Activated CD4-positive, alpha-beta memory T cell treated with anti-CD3 and anti-CD28 coated beads, Interleukin-2, amount 10 ng/mL, durations not matched to agents 7 days and 5 days (primary cell): ENCODE measurements at regions not wholly inside any gene's neighbourhood (a gene's known extent, or its start where the extent isn't known, plus 50 kb on each side); places are given as distances from the start of the nearest gene placed in this dataset.
"Not testable (repeated sequence)": the region's sequence is repeated elsewhere in the genome, so short reads cannot be mapped to it uniquely, and the experiment has no call there.

Experiments
- CTCF ChIA-PET: fragments of 350-600 bp; sonication (Branson Sonifier 250); formaldehyde crosslinking; loops from one replicate; lab custom pipeline; 2021; ENCODE audit warnings: antibody characterized with exemption, inconsistent platforms; lab: Charles Lee
- POLR2A ChIA-PET: fragments of 350-600 bp; sonication (Branson Sonifier 250); formaldehyde crosslinking; loops from one replicate; lab custom pipeline; 2021; ENCODE audit warnings: antibody characterized with exemption; lab: Charles Lee
- DNase-seq: peaks from one replicate; pipeline ENCODE4 v3.0.0-alpha.2; 2020
- H3K27ac Mint-ChIP-seq: one replicate; pipeline ENCODE4 v1.8.0; 2021; ENCODE audit warnings: mild to moderate bottlenecking, mixed read lengths
- H3K27me3 Mint-ChIP-seq: one replicate; pipeline ENCODE4 v1.8.0; 2021; ENCODE audit warnings: mixed read lengths
- H3K36me3 Mint-ChIP-seq: one replicate; pipeline ENCODE4 v1.8.0; 2021; ENCODE audit warnings: low read depth, mixed read lengths
- H3K4me1 Mint-ChIP-seq: one replicate; pipeline ENCODE4 v1.8.0; 2021; ENCODE audit warnings: mixed read lengths
- H3K4me3 Mint-ChIP-seq: one replicate; pipeline ENCODE4 v1.8.0; 2021; ENCODE audit warnings: mild to moderate bottlenecking, mixed read lengths
- H3K9me3 Mint-ChIP-seq: one replicate; pipeline ENCODE4 v1.8.0; 2021; ENCODE audit warnings: mixed read lengths

- ChIA-PET POLR2A (no interaction called here), CTCF (no interaction called here)
Measured at GRCh38 chr1:38775175-38775845, 84.3 kb downstream of the RRAGC start.

GRCh38 chr1:38773483-38773882 is 86.1 kb downstream of the RRAGC start:
- Mint-ChIP-seq H3K4me3 (no peak overlapping the region), H3K36me3 (no peaks in the 10 kb centered on the region), H3K27ac (no peak overlapping the region), H3K4me1 (no peaks in the 10 kb centered on the region), H3K9me3 (no peaks in the 10 kb centered on the region), H3K27me3 (peaks cover 18% of the 10 kb centered on the region)
- ChIA-PET POLR2A (no interaction called here), CTCF (no interaction called here)
- no peak for DNase-seq

More at GRCh38 chr1:38775175-38775845, 84.3 kb downstream of the RRAGC start:
- no peak for DNase-seq
- no peaks in the 10 kb centered on the region for H3K36me3 Mint-ChIP-seq
- no peak overlapping the region for H3K4me3 Mint-ChIP-seq
- peaks cover 18% of the 10 kb centered on the region for H3K27me3 Mint-ChIP-seq
- H3K27ac Mint-ChIP-seq, result no peak overlapping the region
- H3K9me3 Mint-ChIP-seq, result no peaks in the 10 kb centered on the region
- no peaks in the 10 kb centered on the region for H3K4me1 Mint-ChIP-seq

DNA sequence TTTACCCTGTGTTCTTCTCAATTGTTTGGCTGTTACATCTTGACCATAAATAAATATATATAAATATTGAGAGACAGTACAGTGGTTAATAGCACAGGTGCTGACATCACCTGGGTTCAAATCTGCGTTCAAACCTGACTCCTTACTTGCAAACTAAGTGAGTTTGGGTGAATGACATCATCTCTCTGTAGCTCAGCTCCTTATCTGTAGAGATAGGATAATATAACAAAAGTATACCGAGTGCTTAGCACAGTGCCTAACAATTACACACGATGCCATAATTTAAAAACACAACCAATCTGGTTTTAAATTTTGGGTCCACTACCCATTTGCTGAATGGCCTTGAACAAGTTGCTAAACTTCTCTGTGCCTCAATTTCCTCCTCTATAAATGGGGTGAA is 86.6 kb downstream of the RRAGC start:
- Mint-ChIP-seq H3K27ac (no peak overlapping the region), H3K4me3 (no peak overlapping the region), H3K4me1 (no peaks in the 10 kb centered on the region), H3K36me3 (no peaks in the 10 kb centered on the region), H3K9me3 (no peaks in the 10 kb centered on the region), H3K27me3 (peaks cover 22% of the 10 kb centered on the region)
- CTCF ChIA-PET, result no interaction called here
- DNase-seq, result no peak
- POLR2A ChIA-PET, result no interaction called here

DNA sequence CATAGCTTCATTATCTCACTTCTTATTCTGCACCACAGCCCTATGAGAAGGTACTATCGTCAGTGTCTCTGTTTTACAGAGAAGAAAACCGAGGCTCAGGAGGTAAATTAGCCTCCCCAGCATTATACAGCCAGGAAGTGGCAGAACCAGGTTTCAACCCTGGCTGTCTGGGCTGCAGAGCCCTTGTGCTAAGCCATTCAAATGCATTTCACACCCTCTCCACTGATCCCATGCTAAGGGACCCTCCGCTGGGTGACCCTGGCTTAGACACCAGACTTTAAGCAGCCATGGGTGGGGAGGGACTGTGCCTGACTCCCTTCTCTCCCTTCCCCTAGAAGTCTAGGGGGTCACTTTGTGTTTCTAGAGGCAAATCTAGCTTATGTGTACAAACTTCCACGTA is 87.5 kb downstream of the RRAGC start:
- no peaks in the 10 kb centered on the region for H3K9me3 Mint-ChIP-seq

DNA sequence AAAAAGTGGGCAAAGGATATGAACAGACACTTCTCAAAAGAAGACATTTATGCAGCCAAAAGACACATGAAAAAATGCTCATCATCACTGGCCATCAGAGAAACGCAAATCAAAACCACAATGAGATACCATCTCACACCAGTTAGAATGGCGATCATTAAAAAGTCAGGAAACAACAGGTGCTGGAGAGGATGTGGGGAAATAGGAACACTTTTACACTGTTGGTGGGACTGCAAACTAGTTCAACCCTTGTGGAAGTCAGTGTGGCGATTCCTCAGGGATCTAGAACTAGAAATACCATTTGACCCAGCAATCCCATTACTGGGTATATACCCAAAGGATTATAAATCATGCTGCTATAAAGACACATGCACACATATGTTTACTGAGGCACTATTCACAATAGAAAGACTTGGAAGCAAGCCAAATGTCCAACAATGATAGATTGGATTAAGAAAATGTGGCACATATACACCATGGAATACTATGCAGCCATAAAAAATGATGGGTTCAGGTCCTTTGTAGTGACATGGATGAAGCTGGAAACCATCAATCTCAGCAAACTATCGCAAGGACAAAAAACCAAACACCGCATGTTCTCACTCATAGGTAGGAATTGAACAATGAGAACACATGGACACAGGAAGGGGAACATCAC is 88.9 kb downstream of the RRAGC start:
- CTCF ChIA-PET, result not testable (repeated sequence)

More for the DNA sequence above, 87.5 kb downstream of the RRAGC start:
- Mint-ChIP-seq H3K27me3 (peaks cover 20% of the 10 kb centered on the region), H3K4me3 (no peak overlapping the region), H3K27ac (no peak overlapping the region), H3K36me3 (no peaks in the 10 kb centered on the region), H3K4me1 (no peaks in the 10 kb centered on the region)
- POLR2A ChIA-PET, result no interaction called here
- CTCF ChIA-PET, result no interaction called here
- no peak for DNase-seq

GRCh38 chr1:38766125-38766524 is 93.4 kb downstream of the RRAGC start:
- no peaks in the 10 kb centered on the region for H3K36me3 Mint-ChIP-seq
- POLR2A ChIA-PET, result no interaction called here
- CTCF ChIA-PET, result no interaction called here
- H3K27ac Mint-ChIP-seq, result no peak overlapping the region
- no peak for DNase-seq
- H3K4me3 Mint-ChIP-seq, result no peak overlapping the region
- no peaks in the 10 kb centered on the region for H3K4me1 Mint-ChIP-seq
- H3K9me3 Mint-ChIP-seq, result no peaks in the 10 kb centered on the region
- H3K27me3 Mint-ChIP-seq, result peaks cover 21% of the 10 kb centered on the region

More for the DNA sequence above, 88.9 kb downstream of the RRAGC start:
- DNase-seq, H3K9me3 Mint-ChIP-seq, H3K27ac Mint-ChIP-seq, H3K4me1 Mint-ChIP-seq, POLR2A ChIA-PET, H3K36me3 Mint-ChIP-seq, H3K4me3 Mint-ChIP-seq: not testable (repeated sequence)
- H3K27me3 Mint-ChIP-seq, result peaks cover 19% of the 10 kb centered on the region

DNA sequence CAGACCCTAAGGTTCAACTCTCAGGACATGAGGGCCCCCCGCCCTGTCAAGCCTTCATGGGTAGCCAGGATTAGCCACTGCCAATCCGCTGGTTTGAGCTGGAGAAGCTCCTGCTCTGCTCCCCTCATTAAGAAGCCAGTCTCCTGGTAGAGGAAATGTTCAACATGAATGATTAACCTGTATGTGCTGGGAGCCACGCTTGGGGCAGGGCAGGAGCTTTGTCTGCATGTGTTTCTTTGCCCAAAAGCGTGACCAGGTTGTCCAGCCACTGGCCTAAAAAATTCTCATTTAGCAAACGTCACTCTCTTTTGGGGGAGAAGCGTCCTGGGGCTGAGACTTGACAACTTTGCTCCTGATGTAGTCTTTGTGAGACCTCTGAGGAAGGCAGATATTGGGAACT is 96.5 kb downstream of the RRAGC start:
- H3K36me3 Mint-ChIP-seq, result no peaks in the 10 kb centered on the region
- H3K9me3 Mint-ChIP-seq, result no peaks in the 10 kb centered on the region
- no peak for DNase-seq
- H3K27me3 Mint-ChIP-seq, result peaks cover 23% of the 10 kb centered on the region
- CTCF ChIA-PET, result no interaction called here
- POLR2A ChIA-PET, result no interaction called here
- H3K4me3 Mint-ChIP-seq, result no peak overlapping the region
- H3K27ac Mint-ChIP-seq, result no peak overlapping the region
- no peaks in the 10 kb centered on the region for H3K4me1 Mint-ChIP-seq

DNA sequence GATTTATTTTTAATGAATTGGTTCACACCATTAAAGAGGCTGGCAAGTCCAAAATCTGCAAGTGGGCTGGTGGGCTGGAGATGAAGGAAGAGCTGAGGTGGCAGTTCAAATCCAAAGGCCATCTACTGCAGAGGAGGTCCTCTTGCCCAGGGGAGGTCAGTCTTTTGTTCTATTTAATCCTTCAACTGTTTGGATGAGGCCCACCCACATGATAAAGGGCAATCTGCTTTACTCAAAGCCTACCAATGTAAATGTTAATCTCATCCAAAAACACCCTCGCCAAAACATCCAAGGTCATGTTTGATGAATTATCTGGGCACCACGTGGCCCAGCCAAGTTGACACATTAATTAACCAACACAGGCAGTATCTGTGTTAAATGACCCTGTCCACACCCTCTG is 99.0 kb downstream of the RRAGC start:
- Mint-ChIP-seq H3K4me1 (no peaks in the 10 kb centered on the region), H3K27me3 (peaks cover 28% of the 10 kb centered on the region), H3K27ac (no peak overlapping the region), H3K36me3 (no peaks in the 10 kb centered on the region), H3K9me3 (no peaks in the 10 kb centered on the region), H3K4me3 (no peak overlapping the region)
- POLR2A ChIA-PET, result no interaction called here
- no peak for DNase-seq
- CTCF ChIA-PET, result no interaction called here

DNA sequence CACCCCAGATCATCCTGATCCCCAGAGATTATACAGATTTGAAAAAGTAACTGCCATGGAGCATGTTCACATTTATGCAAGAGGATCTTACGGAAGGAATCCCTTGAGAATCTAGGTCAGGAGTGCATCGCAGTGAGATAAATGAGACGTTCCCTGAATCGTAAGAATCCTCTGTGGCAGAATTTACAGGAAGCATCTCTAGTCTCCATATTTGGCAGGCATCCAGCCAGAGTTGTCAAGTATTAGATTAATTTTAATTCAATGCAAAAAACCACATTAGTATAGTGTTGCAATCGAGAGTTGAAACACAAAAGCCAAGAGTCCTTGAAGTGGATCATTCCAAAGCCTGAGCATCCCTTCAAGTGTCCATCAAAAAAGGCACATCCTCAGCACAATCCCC is 100.8 kb downstream of the RRAGC start:
- H3K4me1 Mint-ChIP-seq, result no peaks in the 10 kb centered on the region
- no peak overlapping the region for H3K4me3 Mint-ChIP-seq
- POLR2A ChIA-PET, result no interaction called here
- H3K27ac Mint-ChIP-seq, result no peak overlapping the region
- no peaks in the 10 kb centered on the region for H3K9me3 Mint-ChIP-seq
- no peak for DNase-seq
- no peaks in the 10 kb centered on the region for H3K36me3 Mint-ChIP-seq
- peaks cover 27% of the 10 kb centered on the region for H3K27me3 Mint-ChIP-seq
- CTCF ChIA-PET, result no interaction called here

- DNase-seq, result no peak
- ChIA-PET CTCF (no interaction called here), POLR2A (no interaction called here)
- Mint-ChIP-seq H3K36me3 (peaks cover 4% of the 10 kb centered on the region), H3K4me1 (peaks cover 26% of the 10 kb centered on the region), H3K27me3 (peaks cover 13% of the 10 kb centered on the region), H3K4me3 (peak overlapping the region; percentile 46), H3K9me3 (peaks cover 5% of the 10 kb centered on the region), H3K27ac (peak overlapping the region; percentile 73)
Measured at GRCh38 chr1:38746941-38747600, 112.5 kb downstream of the RRAGC start.

GRCh38 chr1:38746402-38746935 is 113.1 kb downstream of the RRAGC start:
- peaks cover 5% of the 10 kb centered on the region for H3K9me3 Mint-ChIP-seq
- no peak for DNase-seq
- CTCF ChIA-PET, result no interaction called here
- H3K27me3 Mint-ChIP-seq, result peaks cover 12% of the 10 kb centered on the region
- peak overlapping the region; percentile 4 for H3K27ac Mint-ChIP-seq
- H3K4me3 Mint-ChIP-seq, result no peak overlapping the region
- POLR2A ChIA-PET, result no interaction called here
- peaks cover 4% of the 10 kb centered on the region for H3K36me3 Mint-ChIP-seq
- peaks cover 26% of the 10 kb centered on the region for H3K4me1 Mint-ChIP-seq

GRCh38 chr1:38745476-38746401 is 113.8 kb downstream of the RRAGC start:
- Mint-ChIP-seq H3K36me3 (peaks cover 4% of the 10 kb centered on the region), H3K4me1 (peaks cover 26% of the 10 kb centered on the region), H3K27me3 (peaks cover 12% of the 10 kb centered on the region), H3K27ac (peak overlapping the region; percentile 4), H3K9me3 (peaks cover 5% of the 10 kb centered on the region), H3K4me3 (no peak overlapping the region)
- ChIA-PET POLR2A (no interaction called here), CTCF (no interaction called here)
- no peak for DNase-seq
